ENCODE measurements at regions not wholly inside any gene's neighbourhood (a gene's known extent, or its start where the extent isn't known, plus 50 kb on each side); places are given as distances from the start of the nearest gene placed in this dataset.

DNA sequence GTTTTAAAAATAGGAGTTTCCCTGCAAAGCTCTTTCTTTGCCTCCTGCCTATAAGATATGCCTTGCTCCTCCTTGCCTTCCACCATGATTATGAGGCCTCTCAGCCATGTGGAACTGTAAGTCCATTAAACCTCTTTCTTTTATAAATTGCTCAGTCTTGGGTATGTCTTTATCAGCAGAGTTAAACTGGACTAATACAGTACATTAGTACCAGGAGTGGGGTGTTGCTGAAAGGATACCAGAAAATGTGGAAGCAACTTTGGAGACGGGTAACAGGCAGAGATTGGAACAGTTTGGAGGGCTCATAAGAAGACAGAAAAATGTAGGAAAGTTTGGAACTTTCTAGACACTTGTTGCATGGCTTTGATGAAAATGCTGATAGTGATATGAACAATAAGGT, 709.9 kb downstream of the LUZP2 start:
- no peak overlapping the region for H3K4me3 ChIP-seq (replicated peaks; ENCODE audit: low read depth, low read length)
- no peak for DNase-seq (ENCODE audit: extremely low read depth, low read depth)
- TF ChIP-seq, protein P1, sequence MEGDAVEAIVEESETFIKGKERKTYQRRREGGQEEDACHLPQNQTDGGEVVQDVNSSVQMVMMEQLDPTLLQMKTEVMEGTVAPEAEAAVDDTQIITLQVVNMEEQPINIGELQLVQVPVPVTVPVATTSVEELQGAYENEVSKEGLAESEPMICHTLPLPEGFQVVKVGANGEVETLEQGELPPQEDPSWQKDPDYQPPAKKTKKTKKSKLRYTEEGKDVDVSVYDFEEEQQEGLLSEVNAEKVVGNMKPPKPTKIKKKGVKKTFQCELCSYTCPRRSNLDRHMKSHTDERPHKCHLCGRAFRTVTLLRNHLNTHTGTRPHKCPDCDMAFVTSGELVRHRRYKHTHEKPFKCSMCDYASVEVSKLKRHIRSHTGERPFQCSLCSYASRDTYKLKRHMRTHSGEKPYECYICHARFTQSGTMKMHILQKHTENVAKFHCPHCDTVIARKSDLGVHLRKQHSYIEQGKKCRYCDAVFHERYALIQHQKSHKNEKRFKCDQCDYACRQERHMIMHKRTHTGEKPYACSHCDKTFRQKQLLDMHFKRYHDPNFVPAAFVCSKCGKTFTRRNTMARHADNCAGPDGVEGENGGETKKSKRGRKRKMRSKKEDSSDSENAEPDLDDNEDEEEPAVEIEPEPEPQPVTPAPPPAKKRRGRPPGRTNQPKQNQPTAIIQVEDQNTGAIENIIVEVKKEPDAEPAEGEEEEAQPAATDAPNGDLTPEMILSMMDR (IDR thresholded peaks at IDR 0.05; ENCODE audit: low read depth, low read length, missing control alignments), result no peak

DNA sequence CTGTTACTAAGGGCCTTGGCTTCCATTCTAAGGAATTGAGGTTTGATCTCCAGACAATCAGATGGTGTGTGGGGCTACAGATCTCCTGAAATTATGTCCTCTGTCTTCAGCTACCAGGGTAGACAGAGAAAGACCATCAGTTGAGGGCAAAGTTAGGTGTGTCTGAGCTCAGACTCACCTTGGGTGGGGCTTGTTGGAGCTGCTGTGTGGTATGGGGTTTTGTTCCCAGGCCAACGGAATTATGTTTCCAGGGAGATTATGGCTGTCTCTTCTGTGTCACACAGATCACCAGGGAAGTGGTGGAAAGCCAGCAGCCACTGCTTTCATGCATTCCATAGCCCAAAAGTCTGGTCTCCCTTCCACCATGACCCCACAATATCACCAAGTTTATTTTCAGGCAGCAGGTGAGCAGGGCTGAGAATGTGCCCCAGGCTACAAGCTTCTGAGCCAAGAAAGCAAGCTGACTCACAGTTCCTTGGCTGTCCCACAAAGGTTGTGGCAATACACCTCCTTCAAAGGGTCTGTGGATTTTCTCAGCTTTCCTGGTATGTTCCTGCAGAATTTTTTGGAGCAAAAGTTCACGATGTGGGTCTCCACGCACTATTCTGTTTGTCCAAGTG, 714.9 kb downstream of the LUZP2 start:
- no peak for DNase-seq (ENCODE audit: extremely low read depth, low read depth)
- TF ChIP-seq, protein P1 (IDR thresholded peaks at IDR 0.05; ENCODE audit: low read depth, low read length, missing control alignments), result no peak

DNA sequence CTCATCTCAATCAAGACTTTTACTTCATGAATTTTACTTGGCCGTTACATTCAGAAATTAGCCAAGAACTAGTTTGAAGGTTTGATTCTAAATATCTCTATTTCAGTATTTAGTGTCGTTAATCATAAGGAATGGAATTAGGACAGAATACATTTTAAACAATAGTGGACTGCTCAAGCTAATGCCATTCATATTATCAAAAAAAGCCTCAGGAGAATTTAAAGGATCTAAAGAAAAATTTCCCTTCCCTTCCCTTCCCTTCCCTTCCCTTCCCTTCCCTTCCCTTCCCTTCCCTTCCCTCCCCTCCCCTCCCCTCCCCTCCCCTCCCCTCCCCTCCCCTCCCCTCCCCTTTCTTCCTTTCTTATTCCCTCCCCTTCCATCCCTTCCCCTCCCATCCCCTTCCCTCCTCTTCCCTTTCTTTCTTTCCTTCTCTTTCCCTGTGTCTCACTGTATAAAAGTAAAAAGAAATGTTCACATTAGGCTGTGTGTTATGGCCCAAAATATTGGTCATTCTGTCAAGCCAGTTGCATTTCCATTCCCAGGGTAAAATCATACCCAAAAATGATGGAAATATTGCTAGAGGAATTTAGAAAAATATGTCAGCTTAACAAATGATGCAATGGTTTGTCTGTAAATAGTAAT, 717.8 kb downstream of the LUZP2 start:
- no peak overlapping the region for H3K4me3 ChIP-seq (replicated peaks; ENCODE audit: low read depth, low read length)
- DNase-seq (ENCODE audit: extremely low read depth, low read depth), result no peak
- TF ChIP-seq, protein P1 (IDR thresholded peaks at IDR 0.05; ENCODE audit: low read depth, low read length, missing control alignments), result no peak

More for the DNA sequence above, 714.9 kb downstream of the LUZP2 start:
- H3K4me3 ChIP-seq (replicated peaks; ENCODE audit: low read depth, low read length), result no peak overlapping the region

DNA sequence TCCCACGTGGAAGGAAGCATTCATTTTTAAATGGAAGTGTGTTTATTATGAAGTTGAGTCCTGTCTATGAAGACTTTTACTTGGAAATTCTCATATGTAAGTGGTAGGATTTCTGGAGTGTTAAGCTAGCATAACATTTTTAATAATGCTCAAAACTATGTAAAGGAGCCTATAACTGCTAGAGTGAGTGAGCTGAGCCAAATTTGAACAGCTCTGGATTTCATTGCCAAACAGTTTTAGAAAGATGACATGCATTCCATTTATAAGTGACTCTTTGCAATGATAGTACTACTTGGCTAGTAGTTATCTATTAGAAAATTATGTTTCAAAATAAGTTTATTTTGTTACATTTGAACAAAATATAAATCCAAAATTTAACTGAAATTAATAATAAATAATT, 721.2 kb downstream of the LUZP2 start:
- DNase-seq (ENCODE audit: extremely low read depth, low read depth), result no peak
- TF ChIP-seq, protein P1 (IDR thresholded peaks at IDR 0.05; ENCODE audit: low read depth, low read length, missing control alignments), result no peak
- H3K4me3 ChIP-seq (replicated peaks; ENCODE audit: low read depth, low read length), result no peak overlapping the region

DNA sequence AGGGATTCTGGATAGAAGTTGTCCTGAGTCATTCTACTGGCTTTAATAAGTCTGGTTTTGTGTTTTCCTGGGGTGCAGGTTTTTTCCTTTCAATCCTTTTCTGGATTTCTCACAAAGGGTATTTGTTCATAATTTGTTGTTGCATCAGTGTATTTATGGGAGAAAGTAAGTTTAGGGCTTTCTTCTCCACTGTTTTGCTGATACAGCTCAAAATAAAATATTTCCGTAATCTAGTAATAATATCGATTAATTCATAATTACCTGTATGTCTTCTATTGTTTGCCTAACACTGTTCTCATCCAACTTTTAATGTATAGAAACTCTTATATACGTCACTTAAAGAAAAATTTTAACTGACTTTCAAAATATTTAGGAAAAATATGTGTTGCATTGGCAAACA, 728.2 kb downstream of the LUZP2 start:
- TF ChIP-seq, protein P1 (IDR thresholded peaks at IDR 0.05; ENCODE audit: low read depth, low read length, missing control alignments), result no peak
- no peak overlapping the region for H3K4me3 ChIP-seq (replicated peaks; ENCODE audit: low read depth, low read length)
- no peak for DNase-seq (ENCODE audit: extremely low read depth, low read depth)

DNA sequence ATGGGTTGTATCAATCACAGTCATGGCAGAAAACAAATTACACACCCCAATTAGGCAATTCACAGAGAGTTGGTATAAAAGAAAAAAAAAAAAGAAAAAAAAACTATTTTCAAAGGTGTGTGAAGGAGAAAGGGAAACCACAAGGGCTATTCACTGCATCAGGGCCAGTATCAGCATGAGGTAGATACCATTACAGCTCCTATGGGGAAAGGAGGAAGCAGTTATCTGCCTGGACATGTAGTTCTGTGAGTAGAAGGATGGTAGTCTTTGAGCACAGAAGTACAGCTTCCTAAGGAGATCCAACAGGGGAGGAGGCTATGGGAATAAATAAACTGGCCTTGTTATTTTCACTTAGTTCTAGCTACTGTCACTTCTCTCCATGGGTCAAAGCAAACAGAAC, 746.1 kb downstream of the LUZP2 start:
- DNase-seq (ENCODE audit: extremely low read depth, low read depth), result no peak
- TF ChIP-seq, protein P1 (IDR thresholded peaks at IDR 0.05; ENCODE audit: low read depth, low read length, missing control alignments), result no peak
- H3K4me3 ChIP-seq (replicated peaks; ENCODE audit: low read depth, low read length), result no peak overlapping the region

Measured in HFF-Myc (cell line).